Progenitor cell of endocrine pancreas (in vitro differentiated cells): ENCODE measurements at regions not wholly inside any gene's neighbourhood (a gene's known extent, or its start where the extent isn't known, plus 50 kb on each side); places are given as distances from the start of the nearest gene placed in this dataset.
"Not testable (repeated sequence)": the region's sequence is repeated elsewhere in the genome, so short reads cannot be mapped to it uniquely, and the experiment has no call there.

Experiments
- DNase-seq: peaks from one replicate; pipeline ENCODE4 v3.0.0; 2021; ENCODE audit warnings: low spot score; ENCODE audit not compliant: unreplicated experiment
- H3K27ac Mint-ChIP-seq: 2 replicates; pipeline ENCODE4 v1.8.0; 2021; ENCODE audit warnings: mild to moderate bottlenecking, moderate library complexity, mixed read lengths
- H3K27me3 Mint-ChIP-seq: 2 replicates; pipeline ENCODE4 v1.8.0; 2021; ENCODE audit warnings: mixed read lengths
- H3K36me3 Mint-ChIP-seq: 2 replicates; pipeline ENCODE4 v1.8.0; 2022; ENCODE audit warnings: mixed read lengths; ENCODE audit not compliant: insufficient read depth
- H3K4me1 Mint-ChIP-seq: 2 replicates; pipeline ENCODE4 v1.8.0; 2021; ENCODE audit warnings: low read depth, mixed read lengths
- H3K4me3 Mint-ChIP-seq: 2 replicates; pipeline ENCODE4 v1.8.0; 2021; ENCODE audit warnings: low read depth, mild to moderate bottlenecking, moderate library complexity, mixed read lengths
- H3K9me3 Mint-ChIP-seq: 2 replicates; pipeline ENCODE4 v1.8.0; 2021; ENCODE audit warnings: low read depth, mixed read lengths
- TF ChIP-seq, protein P1 (sequence below): fragments of 200-600 bp; sonication (generic); IDR thresholded peaks from one replicate; pipeline ENCODE4 v1.5.0; 2021; ENCODE audit warnings: antibody characterized with exemption, mild to moderate bottlenecking; ENCODE audit not compliant: unreplicated experiment

DNA sequence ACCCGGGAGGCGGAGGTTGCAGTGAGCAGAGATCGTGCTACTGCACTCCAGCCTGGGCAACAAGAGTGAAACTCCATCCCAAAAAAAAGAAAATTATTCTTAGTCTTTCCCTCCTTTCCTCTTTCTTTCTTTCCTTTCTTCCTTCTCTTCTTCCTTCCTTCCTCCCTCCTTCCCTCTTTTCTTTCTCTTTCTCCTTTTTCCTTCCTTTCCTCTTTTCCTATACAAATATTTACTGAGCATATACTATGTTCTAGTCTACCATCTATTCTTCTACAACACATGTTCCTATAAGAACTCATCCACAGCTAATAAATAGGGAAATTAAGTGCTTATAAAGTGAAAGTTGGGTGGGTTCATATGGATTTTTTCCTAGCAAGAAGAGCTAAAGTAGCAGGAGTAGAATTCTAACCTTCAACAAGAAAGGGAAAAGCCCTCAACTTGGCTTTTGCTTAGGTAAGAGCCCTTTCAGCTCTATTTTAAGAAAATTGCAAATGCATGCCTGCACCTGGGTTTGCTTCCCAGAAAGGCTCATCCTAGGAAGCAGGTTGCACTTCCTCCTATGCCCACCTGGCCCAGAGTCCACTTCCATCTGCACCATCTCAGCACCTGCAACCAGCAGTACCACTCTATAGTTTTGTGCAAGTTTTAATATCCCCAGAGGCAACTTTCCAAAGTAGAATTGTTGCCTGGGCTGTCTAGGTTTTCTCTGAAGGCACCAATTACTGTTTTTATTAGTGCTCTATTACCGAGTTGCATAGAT is 122.0 kb upstream of the CCND2 start:
- Mint-ChIP-seq H3K9me3 (peaks cover 10% of the 10 kb centered on the region), H3K27ac (no peak overlapping the region), H3K36me3 (peaks cover 2% of the 10 kb centered on the region), H3K4me3 (no peak overlapping the region), H3K4me1 (peaks cover 2% of the 10 kb centered on the region), H3K27me3 (peaks cover 23% of the 10 kb centered on the region)
- no peak for DNase-seq
- TF ChIP-seq, protein P1, sequence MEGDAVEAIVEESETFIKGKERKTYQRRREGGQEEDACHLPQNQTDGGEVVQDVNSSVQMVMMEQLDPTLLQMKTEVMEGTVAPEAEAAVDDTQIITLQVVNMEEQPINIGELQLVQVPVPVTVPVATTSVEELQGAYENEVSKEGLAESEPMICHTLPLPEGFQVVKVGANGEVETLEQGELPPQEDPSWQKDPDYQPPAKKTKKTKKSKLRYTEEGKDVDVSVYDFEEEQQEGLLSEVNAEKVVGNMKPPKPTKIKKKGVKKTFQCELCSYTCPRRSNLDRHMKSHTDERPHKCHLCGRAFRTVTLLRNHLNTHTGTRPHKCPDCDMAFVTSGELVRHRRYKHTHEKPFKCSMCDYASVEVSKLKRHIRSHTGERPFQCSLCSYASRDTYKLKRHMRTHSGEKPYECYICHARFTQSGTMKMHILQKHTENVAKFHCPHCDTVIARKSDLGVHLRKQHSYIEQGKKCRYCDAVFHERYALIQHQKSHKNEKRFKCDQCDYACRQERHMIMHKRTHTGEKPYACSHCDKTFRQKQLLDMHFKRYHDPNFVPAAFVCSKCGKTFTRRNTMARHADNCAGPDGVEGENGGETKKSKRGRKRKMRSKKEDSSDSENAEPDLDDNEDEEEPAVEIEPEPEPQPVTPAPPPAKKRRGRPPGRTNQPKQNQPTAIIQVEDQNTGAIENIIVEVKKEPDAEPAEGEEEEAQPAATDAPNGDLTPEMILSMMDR, result no peak

DNA sequence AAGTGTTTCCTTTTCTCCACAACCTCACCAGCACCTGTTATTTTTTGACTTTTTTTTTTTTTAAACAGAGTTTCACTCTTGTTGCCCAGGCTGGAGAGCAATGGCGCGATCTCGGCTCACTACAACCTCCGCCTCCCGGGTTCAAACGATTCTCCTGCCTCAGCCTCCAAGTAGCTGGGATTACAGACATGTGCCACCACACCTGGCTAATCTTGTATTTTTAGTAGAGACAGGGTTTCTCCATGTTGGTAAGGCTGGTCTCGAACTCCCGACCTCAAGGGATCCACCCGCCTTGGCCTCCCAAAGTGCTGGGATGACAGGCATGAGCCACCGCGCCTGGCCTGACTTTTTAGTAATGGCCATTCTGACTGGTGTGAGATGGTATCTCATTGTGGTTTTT is 123.2 kb upstream of the CCND2 start:
- not testable (repeated sequence) for H3K36me3 Mint-ChIP-seq, H3K4me3 Mint-ChIP-seq, H3K27ac Mint-ChIP-seq, H3K4me1 Mint-ChIP-seq, DNase-seq
- H3K27me3 Mint-ChIP-seq, result peaks cover 33% of the 10 kb centered on the region
- H3K9me3 Mint-ChIP-seq, result peaks cover 10% of the 10 kb centered on the region

DNA sequence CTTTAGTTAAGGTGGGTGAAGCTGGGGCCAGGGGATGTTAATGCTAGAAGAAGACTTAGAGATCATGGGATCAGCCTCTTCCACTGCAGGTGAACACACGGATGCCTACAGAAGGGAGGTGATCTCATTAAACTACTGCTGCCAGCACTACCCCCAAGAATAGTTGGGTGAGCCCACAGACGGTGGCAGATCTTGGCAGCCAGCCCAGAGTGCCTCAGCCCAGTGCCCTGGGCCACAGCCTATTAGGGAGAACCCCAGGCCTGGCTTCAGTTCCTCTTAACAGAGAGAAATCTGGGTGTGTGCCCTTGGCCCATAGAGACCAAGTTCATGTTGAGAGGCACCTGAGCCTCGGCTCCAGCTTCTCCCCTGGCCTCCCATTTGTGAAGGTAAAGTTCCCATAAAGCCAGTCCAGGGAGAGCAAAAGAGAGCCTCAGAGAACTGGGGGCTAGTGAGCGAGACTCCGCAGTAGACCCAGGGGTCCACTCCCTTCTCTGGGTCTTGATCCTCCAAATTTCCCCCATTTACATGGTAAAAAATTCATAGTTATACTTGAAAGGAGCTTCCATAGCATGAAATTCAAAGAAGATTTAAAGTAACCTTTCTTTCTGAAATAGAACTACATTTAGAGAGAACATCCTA is 125.0 kb upstream of the CCND2 start:
- H3K4me3 Mint-ChIP-seq, result no peak overlapping the region
- H3K4me1 Mint-ChIP-seq, result peaks cover 2% of the 10 kb centered on the region
- H3K36me3 Mint-ChIP-seq, result peaks cover 2% of the 10 kb centered on the region
- TF ChIP-seq, protein P1, result no peak
- peaks cover 39% of the 10 kb centered on the region for H3K27me3 Mint-ChIP-seq
- DNase-seq, result no peak
- peaks cover 10% of the 10 kb centered on the region for H3K9me3 Mint-ChIP-seq
- no peak overlapping the region for H3K27ac Mint-ChIP-seq

DNA sequence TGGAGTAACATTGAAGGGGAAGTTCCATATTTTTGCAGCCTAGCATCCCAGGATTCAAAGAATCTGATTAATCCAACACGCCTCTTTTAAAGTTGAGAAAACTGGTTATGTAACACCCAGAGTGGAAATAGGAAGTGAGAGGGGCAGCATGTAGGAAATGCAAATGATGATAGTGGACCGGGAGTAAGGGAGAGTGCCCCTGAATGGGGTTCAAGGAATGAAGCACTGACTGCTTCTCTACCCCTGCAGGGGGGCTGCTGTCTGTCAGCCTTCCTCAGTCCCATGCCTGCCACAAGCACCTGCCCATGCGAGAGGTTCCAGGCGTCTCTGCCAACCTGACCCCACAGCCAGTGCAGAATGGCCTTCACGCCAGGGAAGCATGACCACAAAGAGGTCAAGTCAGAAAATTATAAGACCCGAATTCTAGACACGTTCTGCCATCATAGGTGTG is 126.5 kb upstream of the CCND2 start:
- H3K27me3 Mint-ChIP-seq, result peaks cover 39% of the 10 kb centered on the region
- no peak overlapping the region for H3K4me3 Mint-ChIP-seq
- H3K27ac Mint-ChIP-seq, result no peak overlapping the region
- H3K9me3 Mint-ChIP-seq, result peaks cover 10% of the 10 kb centered on the region
- no peak for DNase-seq
- no peaks in the 10 kb centered on the region for H3K4me1 Mint-ChIP-seq
- TF ChIP-seq, protein P1, result no peak
- peaks cover 2% of the 10 kb centered on the region for H3K36me3 Mint-ChIP-seq

DNA sequence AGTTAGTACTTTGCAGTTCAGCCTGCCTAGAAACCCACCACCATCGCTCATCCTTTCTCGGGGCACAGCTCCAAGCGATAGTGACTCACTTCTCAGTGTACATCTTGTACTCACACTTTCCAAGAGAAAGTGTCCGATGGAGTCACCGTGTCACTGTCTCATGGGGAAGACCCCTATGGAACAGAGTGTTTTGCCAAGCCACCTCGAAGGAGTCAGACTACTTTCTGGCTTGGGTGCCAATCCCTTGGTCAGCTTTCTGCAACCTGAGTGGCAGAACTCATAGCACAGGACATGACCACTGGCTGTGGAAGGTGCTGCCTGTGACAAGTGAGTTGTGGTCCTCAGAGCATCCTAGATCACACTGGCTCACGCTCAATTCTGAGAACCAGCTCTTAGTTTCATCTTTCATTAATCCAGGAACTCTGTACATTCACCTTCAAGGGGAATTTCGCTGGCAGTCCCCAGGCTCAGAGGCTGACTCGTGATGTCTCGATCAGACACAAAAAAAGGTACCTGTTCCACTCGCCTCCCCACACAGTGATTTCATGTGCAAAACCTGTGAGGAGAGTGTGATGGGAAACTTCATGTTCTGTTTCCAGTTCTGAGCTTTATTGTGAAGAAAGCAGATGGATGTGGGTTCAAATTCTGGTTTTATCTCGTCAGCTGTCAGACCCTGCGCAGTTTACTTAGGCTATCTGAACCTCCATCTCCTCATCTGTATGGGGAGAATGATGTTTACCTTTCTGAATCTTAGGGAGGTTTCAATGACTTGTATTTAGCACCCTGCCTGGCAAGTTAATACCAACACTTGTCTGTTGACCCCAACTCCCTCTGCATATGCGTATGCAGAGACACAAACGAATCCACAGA is 127.3 kb upstream of the CCND2 start:
- Mint-ChIP-seq H3K9me3 (peaks cover 7% of the 10 kb centered on the region), H3K36me3 (no peaks in the 10 kb centered on the region), H3K27me3 (peaks cover 36% of the 10 kb centered on the region), H3K27ac (no peak overlapping the region), H3K4me3 (no peak overlapping the region), H3K4me1 (peaks cover 3% of the 10 kb centered on the region)
- DNase-seq, result no peak
- TF ChIP-seq, protein P1, result no peak
